ENCODE measurements at regions not wholly inside any gene's neighbourhood (a gene's known extent, or its start where the extent isn't known, plus 50 kb on each side); places are given as distances from the start of the nearest gene placed in this dataset.

- TF ChIP-seq POLR2AphosphoS5 (IDR thresholded peaks at IDR 0.05) = no peak
- TF ChIP-seq CTCF (IDR thresholded peaks at IDR 0.05) = no peak
- no peak for TF ChIP-seq POLR2A (IDR thresholded peaks at IDR 0.05)
These were observed 109.8 kb upstream of the DST start for GRCh38 chr6:56752534-56752933.
